C4-2B (cell line): ENCODE measurements at regions not wholly inside any gene's neighbourhood (a gene's known extent, or its start where the extent isn't known, plus 50 kb on each side); places are given as distances from the start of the nearest gene placed in this dataset.

ENCODE experiments used
- CTCF ChIP-seq: fragments of 450-650 bp; conservative IDR thresholded peaks from 2 replicates; pipeline ENCODE4 v1.5.1; 2017; ENCODE audit warnings: mild to moderate bottlenecking
- ZFX ChIP-seq: fragments of 450-650 bp; IDR thresholded peaks from 2 replicates; pipeline ENCODE4 v1.6.1; 2017

- TF ChIP-seq CTCF (no peak), ZFX (no peak)
These were observed 387.5 kb downstream of the MTX2 start for GRCh38 chr2:176656776-176657140.
